HCT116 (cell line): ENCODE measurements at regions not wholly inside any gene's neighbourhood (a gene's known extent, or its start where the extent isn't known, plus 50 kb on each side); places are given as distances from the start of the nearest gene placed in this dataset.

Source experiments
- ATAC-seq: fragments of 200-7000 bp; cut with Tn5 transposase; 2 replicates; pipeline ENCODE4 v1.9.1; 2020; ENCODE audit warnings: mild to moderate bottlenecking, moderate library complexity
- BruUV-seq: library from RNA; stranded (reverse); fragments of 400-500 nt; replicated peaks from 2 replicates; lab custom pipeline; 2021; lab: Mats Ljungman, UMichigan
- CTCF ChIA-PET: fragments of 300-600 bp; sonication (Branson Sonifier 250); formaldehyde crosslinking; loops from one replicate; lab custom pipeline; 2021; ENCODE audit warnings: antibody characterized with exemption; lab: Charles Lee
- POLR2A ChIA-PET: fragments of 300-600, 350-600 bp; sonication (Branson Sonifier 250); formaldehyde crosslinking; loops from one replicate; lab custom pipeline; 2021; ENCODE audit warnings: antibody characterized with exemption; lab: Charles Lee
- RAD21 ChIA-PET, 2 experiments: fragments of 300-600 bp; sonication (Branson Sonifier 250); formaldehyde crosslinking; loops; one replicate each; lab custom pipeline; 2023; ENCODE audit warnings: low total read pairs in 2 of 2; ENCODE audit not compliant: uncharacterized antibody in 2 of 2, unreplicated experiment in 2 of 2, low non-redundant PET in 1 of 2; lab: Charles Lee
- DNase-seq: peaks from one replicate; pipeline ENCODE4 v3.0.0-alpha.2; 2010; ENCODE audit warnings: low read depth, low spot score
- H2AFZ ChIP-seq: fragments of 200-600 bp; shearing (Covaris generic), sonication (generic); 2 replicates; pipeline ENCODE4 v1.6.1; 2017; ENCODE audit warnings: low read depth, mixed run types, mixed read lengths, antibody characterized with exemption, low read length; ENCODE audit not compliant: poor library complexity, severe bottlenecking
- H3K27ac ChIP-seq: 2 replicates; pipeline ENCODE4 v1.5.1; 2012; ENCODE audit warnings: low read depth, low read length
- H3K27me3 ChIP-seq: fragments of 200-600 bp; sonication (generic); 2 replicates; pipeline ENCODE4 v1.6.1; 2016; ENCODE audit warnings: mixed run types, low read length, mixed read lengths; ENCODE audit not compliant: insufficient read depth
- H3K36me3 ChIP-seq, 2 experiments: fragments of 200-500 bp in 1 of 2; fragments of 200-600 bp in 1 of 2; sonication (Bioruptor generic) in 1 of 2; sonication (generic) in 1 of 2; 2 replicates each; pipeline versions ENCODE4 v1.5.1 to v1.6.1; 2014 to 2016; ENCODE audit warnings: low read length in 2 of 2, inconsistent platforms in 1 of 2, mixed read lengths in 1 of 2, mixed run types in 1 of 2; ENCODE audit not compliant: insufficient read depth in 2 of 2, control insufficient read depth in 1 of 2
- H3K4me1 ChIP-seq, 2 experiments: fragments of 200-600 bp in 1 of 2; sonication (generic) in 1 of 2; 2 replicates each; pipeline versions ENCODE4 v1.5.1 to v1.6.1; 2012 to 2017; ENCODE audit warnings: low read length in 2 of 2, inconsistent platforms in 1 of 2, mild to moderate bottlenecking in 1 of 2, mixed read lengths in 1 of 2, mixed run types in 1 of 2, moderate library complexity in 1 of 2; ENCODE audit not compliant: insufficient read depth in 2 of 2, control insufficient read depth in 1 of 2
- H3K4me2 ChIP-seq: fragments of 200-600 bp; sonication (generic); 2 replicates; pipeline ENCODE4 v1.6.1; 2017; ENCODE audit warnings: mixed run types, low read length, mixed read lengths
- H3K4me3 ChIP-seq, 2 experiments: fragments of 200-600 bp in 1 of 2; sonication (generic) in 1 of 2; replicated peaks in 1 of 2; 2 replicates each; pipeline ENCODE4 v1.5.1; 2011 to 2016; ENCODE audit warnings: low read length in 2 of 2, control low read depth in 1 of 2, low read depth in 1 of 2, mild to moderate bottlenecking in 1 of 2, mixed read lengths in 1 of 2, mixed run types in 1 of 2
- H3K79me2 ChIP-seq: fragments of 200-600 bp; sonication (generic); 2 replicates; pipeline ENCODE4 v1.6.1; 2017; ENCODE audit warnings: mild to moderate bottlenecking, mixed run types, low read length, moderate library complexity, mixed read lengths; ENCODE audit not compliant: insufficient read depth
- H3K9ac ChIP-seq: fragments of 200-600 bp; sonication (generic); 2 replicates; pipeline ENCODE4 v1.6.1; 2016; ENCODE audit warnings: low read length, mixed read lengths
- H3K9me2 ChIP-seq: fragments of 200-600 bp; sonication (generic), shearing (Covaris generic); 2 replicates; pipeline ENCODE4 v1.6.1; 2017; ENCODE audit warnings: mixed run types, mild to moderate bottlenecking, moderate library complexity; ENCODE audit not compliant: insufficient read depth
- H3K9me3 ChIP-seq, 2 experiments: fragments of 200-500 bp in 1 of 2; fragments of 200-600 bp in 1 of 2; sonication (Bioruptor generic) in 1 of 2; sonication (generic) in 1 of 2; 2 replicates each; pipeline ENCODE4 v1.6.1; 2014 to 2017; ENCODE audit warnings: low read length in 2 of 2, mixed read lengths in 2 of 2, inconsistent platforms in 1 of 2, low read depth in 1 of 2, mild to moderate bottlenecking in 1 of 2, mixed run types in 1 of 2, moderate library complexity in 1 of 2; ENCODE audit not compliant: control insufficient read depth in 1 of 2, insufficient read depth in 1 of 2
- H4K20me1 ChIP-seq: fragments of 200-600 bp; sonication (generic), shearing (Covaris generic); 2 replicates; pipeline ENCODE4 v1.6.1; 2017; ENCODE audit warnings: mixed run types, mild to moderate bottlenecking, moderate library complexity; ENCODE audit not compliant: insufficient read depth
- CBX3 ChIP-seq: IDR thresholded peaks from 2 replicates; pipeline ENCODE4 v1.6.1; 2012; ENCODE audit warnings: low read depth
- ELF1 ChIP-seq: IDR thresholded peaks from 2 replicates; pipeline ENCODE4 v1.6.1; 2012; ENCODE audit warnings: low read depth, borderline replicate concordance
- REST ChIP-seq: IDR thresholded peaks from 2 replicates; pipeline ENCODE4 v1.6.1; 2012; ENCODE audit warnings: low read depth
- intact Hi-C: fragments of 100-400 bp; cut with micrococcal nuclease; formaldehyde crosslinking; loops from 2 replicates; pipeline ENCODE4 v1.10.0; 2022

GRCh38 chr2:34029073-34029472 lies 430.0 kb upstream of the FAM98A start:
- H3K79me2 ChIP-seq, result no peaks in the 10 kb centered on the region
- ChIA-PET RAD21 (no interaction called here), POLR2A (no interaction called here), CTCF (no interaction called here)
- no peaks in the 10 kb centered on the region for H3K9me2 ChIP-seq
- no peak overlapping the region for H3K4me2 ChIP-seq
- no TSS peak for BruUV-seq
- no peaks in the 10 kb centered on the region for H3K4me1 ChIP-seq
- no peak overlapping the region for H3K4me3 ChIP-seq
- H3K27me3 ChIP-seq, result no peaks in the 10 kb centered on the region
- ATAC-seq, result no peak
- TF ChIP-seq REST, result no peak
- no peak for TF ChIP-seq CBX3
- no peaks in the 10 kb centered on the region for H4K20me1 ChIP-seq
- peaks cover 0 to 4% of the 10 kb centered on the region in 2 experiments; a peak in 1 of 4 replicates for H3K9me3 ChIP-seq
- H2AFZ ChIP-seq, result no peak overlapping the region
- no peak overlapping the region for H3K9ac ChIP-seq
- intact Hi-C loops, result no loop called here
- H3K36me3 ChIP-seq, result no peaks in the 10 kb centered on the region
- no peak overlapping the region for H3K27ac ChIP-seq
- DNase-seq, result no peak

DNA sequence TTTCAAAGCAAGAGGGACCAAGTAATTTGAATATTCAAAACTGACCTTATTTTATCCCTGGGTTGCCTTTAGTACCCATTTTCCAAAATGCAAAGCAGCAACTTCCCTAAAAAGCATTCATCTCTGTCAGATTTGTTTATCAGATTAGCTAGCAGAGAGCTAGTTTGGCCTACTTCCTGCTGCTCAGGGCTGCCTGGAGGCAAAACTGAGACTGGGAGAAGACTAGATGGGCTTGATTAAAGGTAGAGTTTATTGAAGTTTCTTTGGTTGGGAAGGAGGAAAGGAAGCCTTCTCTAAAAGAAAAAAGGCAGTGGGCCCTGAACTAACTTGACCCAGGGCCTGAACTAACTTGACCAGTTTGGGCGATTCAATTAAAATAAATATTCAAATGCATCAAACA lies 426.1 kb upstream of the FAM98A start:
- BruUV-seq, result no TSS peak
- intact Hi-C loops, result no loop called here

More for the DNA sequence above, 426.1 kb upstream of the FAM98A start:
- Histone ChIP-seq H3K4me2 (no peak overlapping the region), H3K27ac (no peak overlapping the region), H3K9me2 (no peaks in the 10 kb centered on the region), H4K20me1 (no peaks in the 10 kb centered on the region), H3K9ac (no peak overlapping the region), H2AFZ (no peak overlapping the region), H3K9me3 (peaks cover 0 to 4% of the 10 kb centered on the region in 2 experiments; a peak in 1 of 4 replicates), H3K4me3 (no peak overlapping the region), H3K79me2 (no peaks in the 10 kb centered on the region), H3K27me3 (no peaks in the 10 kb centered on the region), H3K4me1 (no peaks in the 10 kb centered on the region), H3K36me3 (no peaks in the 10 kb centered on the region)
- ChIA-PET RAD21 (no interaction called here), CTCF (no interaction called here), POLR2A (no interaction called here)
- ATAC-seq (no peak), DNase-seq (no peak)
- no peak for TF ChIP-seq ELF1
